HG03103 (cell line): ENCODE measurements at regions not wholly inside any gene's neighbourhood (a gene's known extent, or its start where the extent isn't known, plus 50 kb on each side); places are given as distances from the start of the nearest gene placed in this dataset.

Source experiments
- ATAC-seq: cut with Tn5 transposase; IDR thresholded peaks from one replicate; pipeline ENCODE4 v1.9.1; 2021; ENCODE audit warnings: low read depth; ENCODE audit not compliant: unreplicated experiment

- no peak for ATAC-seq
Observed at GRCh38 chr3:17850448-17850847, 108.0 kb upstream of the TBC1D5 start.

- ATAC-seq = no peak
Observed at GRCh38 chr3:17848102-17848501, 105.7 kb upstream of the TBC1D5 start.

- no peak for ATAC-seq
Observed at GRCh38 chr3:17847156-17847555, 104.7 kb upstream of the TBC1D5 start.

GRCh38 chr3:17846466-17846865 is 104.0 kb upstream of the TBC1D5 start:
- ATAC-seq = no peak

- ATAC-seq = no peak
Observed at GRCh38 chr3:17845026-17845812, 102.8 kb upstream of the TBC1D5 start.

GRCh38 chr3:17844236-17844635 is 101.8 kb upstream of the TBC1D5 start:
- ATAC-seq = no peak

GRCh38 chr3:17841190-17841828 is 98.9 kb upstream of the TBC1D5 start:
- ATAC-seq = peak; percentile 82

GRCh38 chr3:17840651-17841050 is 98.2 kb upstream of the TBC1D5 start:
- no peak for ATAC-seq

GRCh38 chr3:17840126-17840525 is 97.7 kb upstream of the TBC1D5 start:
- ATAC-seq = no peak

- ATAC-seq = no peak
Observed at GRCh38 chr3:17836919-17837318, 94.5 kb upstream of the TBC1D5 start.

GRCh38 chr3:17836092-17836491 is 93.7 kb upstream of the TBC1D5 start:
- ATAC-seq = no peak

- ATAC-seq = no peak
Observed at GRCh38 chr3:17833786-17834559, 91.5 kb upstream of the TBC1D5 start.

GRCh38 chr3:17832016-17832415 is 89.6 kb upstream of the TBC1D5 start:
- no peak for ATAC-seq

GRCh38 chr3:17831366-17831765 is 88.9 kb upstream of the TBC1D5 start:
- no peak for ATAC-seq

GRCh38 chr3:17830788-17831187 is 88.4 kb upstream of the TBC1D5 start:
- no peak for ATAC-seq

- ATAC-seq = no peak
Observed at GRCh38 chr3:17828388-17828787, 86.0 kb upstream of the TBC1D5 start.

GRCh38 chr3:17825298-17825697 is 82.9 kb upstream of the TBC1D5 start:
- no peak for ATAC-seq

GRCh38 chr3:17823816-17824215 is 81.4 kb upstream of the TBC1D5 start:
- no peak for ATAC-seq

GRCh38 chr3:17823036-17823435 is 80.6 kb upstream of the TBC1D5 start:
- ATAC-seq = no peak

GRCh38 chr3:17820704-17821103 is 78.3 kb upstream of the TBC1D5 start:
- ATAC-seq = no peak

GRCh38 chr3:17820275-17820674 is 77.8 kb upstream of the TBC1D5 start:
- ATAC-seq = no peak
